SK-N-MC (cell line): ENCODE measurements at regions not wholly inside any gene's neighbourhood (a gene's known extent, or its start where the extent isn't known, plus 50 kb on each side); places are given as distances from the start of the nearest gene placed in this dataset.

Experiments
- DNase-seq: peaks from one replicate; pipeline ENCODE4 v3.0.0-alpha.2; 2011; ENCODE audit warnings: low read depth, low spot score
- H3K27ac ChIP-seq: fragments of 200-600 bp; sonication (generic); 2 replicates; pipeline ENCODE4 v1.5.1; 2016; ENCODE audit warnings: mixed run types
- H3K36me3 ChIP-seq: fragments of 200-600 bp; sonication (generic); 2 replicates; pipeline ENCODE4 v1.6.1; 2017; ENCODE audit warnings: antibody characterized with exemption, low read length, mixed read lengths; ENCODE audit not compliant: insufficient read depth
- H3K4me3 ChIP-seq: fragments of 200-600 bp; sonication (generic); 2 replicates; pipeline ENCODE4 v1.5.1; 2016
- H3K9ac ChIP-seq: fragments of 200-600 bp; sonication (generic); 2 replicates; pipeline ENCODE4 v1.8.0; 2017; ENCODE audit warnings: mixed run types, mixed read lengths; ENCODE audit not compliant: insufficient read length
- H3K9me3 ChIP-seq: fragments of 200-600 bp; sonication (generic); 2 replicates; pipeline ENCODE4 v1.6.1; 2017; ENCODE audit warnings: low read depth, mild to moderate bottlenecking, antibody characterized with exemption, low read length, moderate library complexity, mixed read lengths
- EZH2 ChIP-seq: fragments of 200-600 bp; sonication (generic); IDR thresholded peaks from one replicate; pipeline ENCODE4 v1.6.1; 2017; ENCODE audit warnings: antibody characterized with exemption
- FOXP2 ChIP-seq: optimal IDR thresholded peaks from 2 replicates; pipeline ENCODE3; 2011; ENCODE audit warnings: mild to moderate bottlenecking, moderate library complexity; ENCODE audit not compliant: insufficient read depth; ENCODE audit errors: extremely low read length, control extremely low read depth
- POLR2AphosphoS5 ChIP-seq: IDR thresholded peaks from 2 replicates; pipeline ENCODE4 v1.6.1; 2012; ENCODE audit warnings: mild to moderate bottlenecking, low read depth, low read length, borderline replicate concordance

GRCh38 chr18:40662898-40663437 is 1292.1 kb upstream of the PIK3C3 start:
- no peak overlapping the region for H3K9ac ChIP-seq
- H3K4me3 ChIP-seq, result no peak overlapping the region
- TF ChIP-seq FOXP2 (no peak), POLR2AphosphoS5 (no peak), EZH2 (no peak)
- H3K36me3 ChIP-seq, result no peaks in the 10 kb centered on the region
- H3K9me3 ChIP-seq, result no peaks in the 10 kb centered on the region
- no peak overlapping the region for H3K27ac ChIP-seq
- no peak for DNase-seq

GRCh38 chr18:40653682-40654081 is 1301.4 kb upstream of the PIK3C3 start:
- no peak for DNase-seq
- Histone ChIP-seq H3K9ac (no peak overlapping the region), H3K4me3 (no peak overlapping the region), H3K36me3 (no peaks in the 10 kb centered on the region), H3K27ac (no peak overlapping the region), H3K9me3 (no peaks in the 10 kb centered on the region)
- TF ChIP-seq EZH2, result no peak
- no peak for TF ChIP-seq FOXP2
- TF ChIP-seq POLR2AphosphoS5, result no peak

GRCh38 chr18:40652321-40652720 is 1302.7 kb upstream of the PIK3C3 start:
- H3K36me3 ChIP-seq, result no peaks in the 10 kb centered on the region
- no peak overlapping the region for H3K27ac ChIP-seq
- H3K9me3 ChIP-seq, result no peaks in the 10 kb centered on the region
- H3K4me3 ChIP-seq, result no peak overlapping the region
- no peak for TF ChIP-seq POLR2AphosphoS5
- TF ChIP-seq FOXP2, result no peak
- TF ChIP-seq EZH2, result no peak
- no peak overlapping the region for H3K9ac ChIP-seq
- DNase-seq, result no peak

GRCh38 chr18:40651163-40651562 is 1303.9 kb upstream of the PIK3C3 start:
- DNase-seq, result no peak
- TF ChIP-seq POLR2AphosphoS5 (no peak), EZH2 (no peak), FOXP2 (no peak)
- H3K9ac ChIP-seq, result no peak overlapping the region
- H3K27ac ChIP-seq, result no peak overlapping the region
- H3K4me3 ChIP-seq, result no peak overlapping the region
- H3K36me3 ChIP-seq, result no peaks in the 10 kb centered on the region
- no peaks in the 10 kb centered on the region for H3K9me3 ChIP-seq

GRCh38 chr18:40642692-40643229 is 1312.3 kb upstream of the PIK3C3 start:
- H3K9ac ChIP-seq, result no peak overlapping the region
- no peak for DNase-seq
- no peak overlapping the region for H3K4me3 ChIP-seq
- no peaks in the 10 kb centered on the region for H3K9me3 ChIP-seq
- no peak for TF ChIP-seq POLR2AphosphoS5
- TF ChIP-seq EZH2, result no peak
- no peak for TF ChIP-seq FOXP2
- H3K27ac ChIP-seq, result no peak overlapping the region
- H3K36me3 ChIP-seq, result no peaks in the 10 kb centered on the region

GRCh38 chr18:40631319-40631718 is 1323.7 kb upstream of the PIK3C3 start:
- H3K4me3 ChIP-seq, result no peak overlapping the region
- no peaks in the 10 kb centered on the region for H3K9me3 ChIP-seq
- TF ChIP-seq FOXP2 (no peak), POLR2AphosphoS5 (no peak), EZH2 (no peak)
- H3K27ac ChIP-seq, result no peak overlapping the region
- H3K9ac ChIP-seq, result no peak overlapping the region
- no peak for DNase-seq
- H3K36me3 ChIP-seq, result no peaks in the 10 kb centered on the region

- Histone ChIP-seq H3K4me3 (no peak overlapping the region), H3K36me3 (no peaks in the 10 kb centered on the region), H3K9ac (no peak overlapping the region), H3K9me3 (no peaks in the 10 kb centered on the region), H3K27ac (no peak overlapping the region)
- TF ChIP-seq FOXP2, result no peak
- TF ChIP-seq POLR2AphosphoS5, result no peak
- DNase-seq, result no peak
Measured at GRCh38 chr18:40630496-40630895, 1324.5 kb upstream of the PIK3C3 start.

- Histone ChIP-seq H3K9ac (no peak overlapping the region), H3K36me3 (no peaks in the 10 kb centered on the region), H3K9me3 (no peaks in the 10 kb centered on the region), H3K27ac (no peak overlapping the region), H3K4me3 (no peak overlapping the region)
- DNase-seq, result no peak
- no peak for TF ChIP-seq POLR2AphosphoS5
Measured at GRCh38 chr18:40624959-40625358, 1330.1 kb upstream of the PIK3C3 start.

GRCh38 chr18:40613721-40614120 is 1341.3 kb upstream of the PIK3C3 start:
- no peak for DNase-seq

More at GRCh38 chr18:40613721-40614120, 1341.3 kb upstream of the PIK3C3 start:
- H3K27ac ChIP-seq, result no peak overlapping the region
- H3K4me3 ChIP-seq, result no peak overlapping the region
- H3K9me3 ChIP-seq, result no peaks in the 10 kb centered on the region
- TF ChIP-seq EZH2 (no peak), FOXP2 (no peak)
- no peak overlapping the region for H3K9ac ChIP-seq
- H3K36me3 ChIP-seq, result no peaks in the 10 kb centered on the region
